HFFc6 (cell line): ENCODE measurements at regions not wholly inside any gene's neighbourhood (a gene's known extent, or its start where the extent isn't known, plus 50 kb on each side); places are given as distances from the start of the nearest gene placed in this dataset.
"Not testable (repeated sequence)": the region's sequence is repeated elsewhere in the genome, so short reads cannot be mapped to it uniquely, and the experiment has no call there.

ENCODE experiments used
- DNase-seq: peaks from one replicate; pipeline ENCODE4 v3.0.0-alpha.2; 2018
- H3K27ac Mint-ChIP-seq: 2 replicates; pipeline ENCODE4 v1.8.0; 2020; ENCODE audit warnings: mild to moderate bottlenecking, mixed read lengths
- H3K27me3 Mint-ChIP-seq: 2 replicates; pipeline ENCODE4 v1.8.0; 2021; ENCODE audit warnings: mild to moderate bottlenecking, moderate library complexity, mixed read lengths; ENCODE audit not compliant: insufficient read depth
- H3K36me3 Mint-ChIP-seq: 2 replicates; pipeline ENCODE4 v1.8.0; 2021; ENCODE audit warnings: low read depth, mixed read lengths
- H3K4me1 Mint-ChIP-seq: 2 replicates; pipeline ENCODE4 v1.8.0; 2020; ENCODE audit warnings: low read depth, mixed read lengths
- H3K4me3 Mint-ChIP-seq: 2 replicates; pipeline ENCODE4 v1.8.0; 2020; ENCODE audit warnings: mild to moderate bottlenecking, moderate library complexity, mixed read lengths
- H3K9me3 Mint-ChIP-seq: 2 replicates; pipeline ENCODE4 v1.8.0; 2020; ENCODE audit warnings: mild to moderate bottlenecking, mixed read lengths
- TF ChIP-seq, protein P1 (sequence below): fragments of 200-600 bp; sonication (generic); IDR thresholded peaks from 2 replicates; pipeline ENCODE4 v1.5.0; 2021; ENCODE audit warnings: antibody characterized with exemption, mild to moderate bottlenecking

DNA sequence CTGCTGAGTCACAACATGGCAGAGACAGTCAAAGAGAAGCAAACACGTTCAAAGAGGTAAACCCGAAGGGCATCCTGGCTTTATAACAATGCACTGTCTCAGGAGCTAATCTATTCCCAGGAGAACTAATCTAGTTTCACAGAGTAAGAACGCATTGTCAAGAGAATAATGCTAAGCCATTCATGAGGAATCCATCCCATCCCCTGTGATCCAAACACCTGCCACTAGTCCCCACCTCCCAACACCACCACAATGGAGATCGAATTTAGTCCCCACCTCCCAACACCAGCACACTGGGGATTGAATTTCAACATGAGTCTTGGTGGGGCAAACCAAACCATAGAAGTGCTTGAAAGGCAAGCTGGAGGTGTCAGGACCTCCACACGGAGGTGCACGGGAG is 231.5 kb upstream of the ID4 start:
- DNase-seq: no peak
- H3K27ac Mint-ChIP-seq: no peak overlapping the region
- H3K9me3 Mint-ChIP-seq: no peaks in the 10 kb centered on the region
- H3K36me3 Mint-ChIP-seq: no peaks in the 10 kb centered on the region
- H3K4me3 Mint-ChIP-seq: no peak overlapping the region
- H3K4me1 Mint-ChIP-seq: no peaks in the 10 kb centered on the region
- H3K27me3 Mint-ChIP-seq: peaks cover under 1% of the 10 kb centered on the region
- TF ChIP-seq, protein P1, sequence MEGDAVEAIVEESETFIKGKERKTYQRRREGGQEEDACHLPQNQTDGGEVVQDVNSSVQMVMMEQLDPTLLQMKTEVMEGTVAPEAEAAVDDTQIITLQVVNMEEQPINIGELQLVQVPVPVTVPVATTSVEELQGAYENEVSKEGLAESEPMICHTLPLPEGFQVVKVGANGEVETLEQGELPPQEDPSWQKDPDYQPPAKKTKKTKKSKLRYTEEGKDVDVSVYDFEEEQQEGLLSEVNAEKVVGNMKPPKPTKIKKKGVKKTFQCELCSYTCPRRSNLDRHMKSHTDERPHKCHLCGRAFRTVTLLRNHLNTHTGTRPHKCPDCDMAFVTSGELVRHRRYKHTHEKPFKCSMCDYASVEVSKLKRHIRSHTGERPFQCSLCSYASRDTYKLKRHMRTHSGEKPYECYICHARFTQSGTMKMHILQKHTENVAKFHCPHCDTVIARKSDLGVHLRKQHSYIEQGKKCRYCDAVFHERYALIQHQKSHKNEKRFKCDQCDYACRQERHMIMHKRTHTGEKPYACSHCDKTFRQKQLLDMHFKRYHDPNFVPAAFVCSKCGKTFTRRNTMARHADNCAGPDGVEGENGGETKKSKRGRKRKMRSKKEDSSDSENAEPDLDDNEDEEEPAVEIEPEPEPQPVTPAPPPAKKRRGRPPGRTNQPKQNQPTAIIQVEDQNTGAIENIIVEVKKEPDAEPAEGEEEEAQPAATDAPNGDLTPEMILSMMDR: no peak

GRCh38 chr6:19608546-19608945 is 228.6 kb upstream of the ID4 start:
- no peak overlapping the region for H3K27ac Mint-ChIP-seq

DNA sequence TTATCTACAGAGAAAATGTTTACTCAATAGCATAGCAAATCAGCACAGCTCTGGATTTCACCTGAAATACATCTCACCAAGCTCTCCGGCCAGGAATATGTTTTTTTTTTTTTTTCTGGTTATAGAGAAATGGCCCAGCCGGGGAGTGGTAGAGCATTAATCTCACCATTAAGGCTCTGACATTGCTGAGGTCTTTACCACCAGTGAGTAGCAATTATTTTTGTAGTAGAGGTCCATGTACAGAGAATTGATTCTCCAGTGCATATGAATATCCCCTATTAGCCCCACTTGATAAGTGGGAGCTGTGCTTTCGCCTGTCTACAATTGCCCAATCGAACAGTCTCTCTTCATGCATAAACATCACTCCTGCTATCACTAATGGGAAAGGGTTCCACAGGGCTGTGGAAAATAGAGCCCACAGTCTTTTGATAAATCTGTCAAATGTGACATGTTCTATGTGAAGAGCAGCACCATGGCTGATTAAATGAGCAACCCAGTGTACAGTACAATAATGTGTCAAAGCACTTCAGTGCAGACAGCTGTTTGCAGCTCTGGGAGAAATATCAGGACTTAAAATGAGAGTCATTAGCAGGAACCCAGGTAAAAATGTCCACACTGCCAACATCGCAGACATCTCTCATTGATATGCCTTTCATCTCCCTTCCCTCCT is 227.1 kb upstream of the ID4 start:
- TF ChIP-seq, protein P1: no peak
- Mint-ChIP-seq H3K4me3 (no peak overlapping the region), H3K4me1 (no peaks in the 10 kb centered on the region), H3K27ac (no peak overlapping the region), H3K9me3 (peaks cover 6% of the 10 kb centered on the region), H3K27me3 (peaks cover 3% of the 10 kb centered on the region; the same call in 1 of the 2 replicates), H3K36me3 (no peaks in the 10 kb centered on the region)
- DNase-seq: no peak

More at GRCh38 chr6:19608546-19608945, 228.6 kb upstream of the ID4 start:
- Mint-ChIP-seq H3K36me3 (no peaks in the 10 kb centered on the region), H3K4me3 (no peak overlapping the region), H3K4me1 (no peaks in the 10 kb centered on the region), H3K9me3 (peaks cover 4% of the 10 kb centered on the region; the same call in 1 of the 2 replicates), H3K27me3 (peaks cover 3% of the 10 kb centered on the region; the same call in 1 of the 2 replicates)
- TF ChIP-seq, protein P1: no peak
- no peak for DNase-seq

- H3K4me1 Mint-ChIP-seq, H3K4me3 Mint-ChIP-seq, H3K36me3 Mint-ChIP-seq, H3K27me3 Mint-ChIP-seq, H3K27ac Mint-ChIP-seq, DNase-seq: not testable (repeated sequence)
- peaks cover 12% of the 10 kb centered on the region for H3K9me3 Mint-ChIP-seq
Measured at GRCh38 chr6:19612672-19613466, 224.3 kb upstream of the ID4 start.

- no peak overlapping the region for H3K27ac Mint-ChIP-seq
- H3K27me3 Mint-ChIP-seq: peaks cover 3% of the 10 kb centered on the region; the same call in 1 of the 2 replicates
- H3K4me1 Mint-ChIP-seq: no peaks in the 10 kb centered on the region
- peaks cover 12% of the 10 kb centered on the region for H3K9me3 Mint-ChIP-seq
- no peaks in the 10 kb centered on the region for H3K36me3 Mint-ChIP-seq
- H3K4me3 Mint-ChIP-seq: no peak overlapping the region
- DNase-seq: no peak
- TF ChIP-seq, protein P1: no peak
Measured at GRCh38 chr6:19613678-19614077, 223.5 kb upstream of the ID4 start.

DNA sequence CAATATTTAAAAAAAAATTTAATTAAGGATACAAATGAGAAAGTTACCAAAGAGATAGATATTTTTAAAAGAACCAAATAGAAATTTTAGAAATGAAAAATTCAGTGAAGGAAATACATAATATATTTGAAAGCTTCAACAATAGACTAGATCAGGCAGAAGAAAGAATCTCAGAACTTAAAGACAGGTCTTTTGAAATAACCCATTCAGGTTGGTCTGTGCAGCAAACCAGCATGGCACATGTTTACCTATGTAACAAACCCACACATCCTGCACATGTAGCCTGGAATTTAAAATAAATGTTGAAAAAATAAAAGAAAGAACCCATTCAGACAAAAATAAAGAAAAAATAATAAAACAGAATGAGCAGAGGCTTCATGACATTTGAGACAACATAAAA is 221.1 kb upstream of the ID4 start:
- TF ChIP-seq, protein P1: no peak
- Mint-ChIP-seq H3K4me3 (no peak overlapping the region), H3K27me3 (peaks cover 2% of the 10 kb centered on the region; the same call in 1 of the 2 replicates), H3K27ac (no peak overlapping the region), H3K4me1 (no peaks in the 10 kb centered on the region), H3K36me3 (no peaks in the 10 kb centered on the region), H3K9me3 (peaks cover 12% of the 10 kb centered on the region)
- no peak for DNase-seq
